ENCODE measurements at regions not wholly inside any gene's neighbourhood (a gene's known extent, or its start where the extent isn't known, plus 50 kb on each side); places are given as distances from the start of the nearest gene placed in this dataset.
"Not testable (repeated sequence)": the region's sequence is repeated elsewhere in the genome, so short reads cannot be mapped to it uniquely, and the experiment has no call there.

DNA sequence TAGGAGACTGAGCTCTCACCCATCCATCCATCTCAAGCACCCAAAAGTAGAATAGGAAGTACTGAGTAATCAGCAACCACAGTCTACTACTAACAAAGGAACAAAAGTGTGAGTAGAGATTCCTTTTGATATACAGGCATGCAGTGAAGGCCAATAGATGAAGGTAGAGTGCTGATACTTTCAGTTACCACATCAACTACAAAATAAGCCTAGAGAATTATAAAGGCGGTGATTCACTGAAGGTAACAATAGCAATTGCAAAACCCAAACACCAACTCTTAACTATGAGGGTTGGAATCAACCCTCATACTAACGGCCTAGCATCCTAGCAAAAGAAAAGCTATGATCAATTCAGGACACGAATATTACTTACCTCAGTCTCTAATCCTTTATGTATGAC, 992.6 kb downstream of the DNAH5 start:
- FAIRE-seq (no peak), DNase-seq (ENCODE audit: insufficient read length, low spot score) (no peak)
- TF ChIP-seq, protein P1, sequence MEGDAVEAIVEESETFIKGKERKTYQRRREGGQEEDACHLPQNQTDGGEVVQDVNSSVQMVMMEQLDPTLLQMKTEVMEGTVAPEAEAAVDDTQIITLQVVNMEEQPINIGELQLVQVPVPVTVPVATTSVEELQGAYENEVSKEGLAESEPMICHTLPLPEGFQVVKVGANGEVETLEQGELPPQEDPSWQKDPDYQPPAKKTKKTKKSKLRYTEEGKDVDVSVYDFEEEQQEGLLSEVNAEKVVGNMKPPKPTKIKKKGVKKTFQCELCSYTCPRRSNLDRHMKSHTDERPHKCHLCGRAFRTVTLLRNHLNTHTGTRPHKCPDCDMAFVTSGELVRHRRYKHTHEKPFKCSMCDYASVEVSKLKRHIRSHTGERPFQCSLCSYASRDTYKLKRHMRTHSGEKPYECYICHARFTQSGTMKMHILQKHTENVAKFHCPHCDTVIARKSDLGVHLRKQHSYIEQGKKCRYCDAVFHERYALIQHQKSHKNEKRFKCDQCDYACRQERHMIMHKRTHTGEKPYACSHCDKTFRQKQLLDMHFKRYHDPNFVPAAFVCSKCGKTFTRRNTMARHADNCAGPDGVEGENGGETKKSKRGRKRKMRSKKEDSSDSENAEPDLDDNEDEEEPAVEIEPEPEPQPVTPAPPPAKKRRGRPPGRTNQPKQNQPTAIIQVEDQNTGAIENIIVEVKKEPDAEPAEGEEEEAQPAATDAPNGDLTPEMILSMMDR (IDR thresholded peaks at IDR 0.05; ENCODE audit: insufficient read depth, missing control alignments): no peak

DNA sequence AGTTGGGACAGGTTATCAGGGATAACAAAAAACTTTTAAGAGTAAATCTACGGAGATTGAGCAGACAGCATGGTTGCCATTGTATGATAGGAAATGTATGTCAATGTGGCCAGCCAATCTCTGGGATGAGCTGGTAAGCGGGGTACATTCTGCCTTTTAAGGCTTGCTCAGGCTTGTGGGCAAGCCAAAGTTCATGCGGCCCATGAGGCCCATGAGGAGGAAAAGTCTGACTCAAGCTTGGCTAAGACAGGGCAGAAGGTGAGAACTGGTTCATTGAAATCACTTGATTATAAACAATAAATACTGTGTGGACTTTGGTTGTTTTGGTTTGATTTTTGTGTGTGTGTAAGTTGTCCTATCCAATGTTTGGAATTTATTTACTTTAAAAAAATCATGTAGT, 997.1 kb downstream of the DNAH5 start:
- TF ChIP-seq, protein P1 (IDR thresholded peaks at IDR 0.05; ENCODE audit: insufficient read depth, missing control alignments): no peak
- DNase-seq (ENCODE audit: insufficient read length, low spot score) (no peak), FAIRE-seq (no peak)

- FAIRE-seq; DNase-seq (ENCODE audit: insufficient read length, low spot score): not testable (repeated sequence)
Measured at GRCh38 chr5:12945477-12945876, 999.0 kb downstream of the DNAH5 start.

GRCh38 chr5:12936221-12936620, 1008.3 kb downstream of the DNAH5 start:
- FAIRE-seq (no peak), DNase-seq (ENCODE audit: insufficient read length, low spot score) (no peak)

DNA sequence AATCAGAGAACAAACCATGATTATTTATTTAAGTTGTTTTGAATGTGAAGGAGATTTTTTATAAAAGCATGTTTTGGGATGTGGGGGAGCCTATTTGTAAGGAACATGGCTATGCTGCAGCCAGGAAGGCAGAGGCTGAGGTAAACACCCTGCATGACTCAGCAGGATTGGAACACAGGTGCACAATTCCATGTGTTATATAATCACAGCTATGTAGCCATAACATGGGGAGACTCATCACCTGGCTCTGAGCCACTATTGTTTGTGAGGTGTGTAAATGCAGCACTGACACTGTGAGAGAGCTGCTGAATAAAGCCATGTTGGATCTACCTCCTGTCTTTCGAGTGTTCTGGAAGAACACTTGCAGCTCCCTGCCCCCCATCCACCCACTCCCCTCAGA, 1009.8 kb downstream of the DNAH5 start:
- TF ChIP-seq, protein P1 (IDR thresholded peaks at IDR 0.05; ENCODE audit: insufficient read depth, missing control alignments): no peak
- no peak for FAIRE-seq
- DNase-seq (ENCODE audit: insufficient read length, low spot score): no peak

More at GRCh38 chr5:12936221-12936620, 1008.3 kb downstream of the DNAH5 start:
- TF ChIP-seq, protein P1 (IDR thresholded peaks at IDR 0.05; ENCODE audit: insufficient read depth, missing control alignments): no peak

- TF ChIP-seq, protein P1 (IDR thresholded peaks at IDR 0.05; ENCODE audit: insufficient read depth, missing control alignments): no peak
Measured at GRCh38 chr5:12920527-12920926, 1016.3 kb upstream of the CTNND2 start.

GRCh38 chr5:12911156-12911555, 1006.9 kb upstream of the CTNND2 start:
- FAIRE-seq: no peak
- TF ChIP-seq, protein P1 (IDR thresholded peaks at IDR 0.05; ENCODE audit: insufficient read depth, missing control alignments): no peak
- no peak for DNase-seq (ENCODE audit: insufficient read length, low spot score)

More at GRCh38 chr5:12920527-12920926, 1016.3 kb upstream of the CTNND2 start:
- no peak for FAIRE-seq
- no peak for DNase-seq (ENCODE audit: insufficient read length, low spot score)

DNA sequence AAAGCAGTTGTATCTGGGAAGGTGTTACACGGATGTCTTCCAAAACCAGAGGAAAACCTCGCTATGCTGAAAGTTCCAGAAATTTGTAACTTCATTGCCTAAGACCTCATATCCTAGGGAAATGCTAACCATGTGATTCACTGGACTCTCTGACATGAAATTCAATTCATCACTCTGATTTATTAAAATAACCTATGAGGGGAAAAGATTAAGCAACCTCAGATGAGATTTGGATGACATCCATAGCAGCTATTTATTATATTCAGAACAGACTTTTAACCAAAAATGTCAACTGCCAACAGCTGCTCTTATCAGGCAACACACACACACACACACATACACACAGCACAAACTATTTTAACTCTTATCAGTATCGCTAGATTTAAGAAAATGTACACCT, 1006.4 kb upstream of the CTNND2 start:
- no peak for DNase-seq (ENCODE audit: insufficient read length, low spot score)
- TF ChIP-seq, protein P1 (IDR thresholded peaks at IDR 0.05; ENCODE audit: insufficient read depth, missing control alignments): no peak
- no peak for FAIRE-seq
